Common myeloid progenitor, CD34-positive (primary cell): ENCODE measurements at regions not wholly inside any gene's neighbourhood (a gene's known extent, or its start where the extent isn't known, plus 50 kb on each side); places are given as distances from the start of the nearest gene placed in this dataset.
"Not testable (repeated sequence)": the region's sequence is repeated elsewhere in the genome, so short reads cannot be mapped to it uniquely, and the experiment has no call there.

ENCODE experiments used
- CTCF ChIA-PET: fragments of 350-600 bp; sonication (Branson Sonifier 250); formaldehyde crosslinking; loops from one replicate; lab custom pipeline; 2021; ENCODE audit warnings: antibody characterized with exemption; lab: Charles Lee
- POLR2A ChIA-PET: fragments of 350-600 bp; sonication (Branson Sonifier 250); formaldehyde crosslinking; loops from one replicate; lab custom pipeline; 2021; ENCODE audit warnings: antibody characterized with exemption; lab: Charles Lee
- DNase-seq, 3 donors: peaks; one replicate each; pipeline versions ENCODE4 v3.0.0 to v3.0.0-alpha.2; 2013
- H3K27ac ChIP-seq, 2 experiments: 1 replicate in 1 of 2; 2 replicates in 1 of 2; pipeline ENCODE4 v1.7.0; 2013; ENCODE audit warnings: inconsistent platforms in 2 of 2, low read length in 2 of 2, mild to moderate bottlenecking in 2 of 2, low read depth in 1 of 2, moderate library complexity in 1 of 2; ENCODE audit not compliant: severe bottlenecking in 2 of 2, insufficient read depth in 1 of 2, poor library complexity in 1 of 2
- H3K27me3 ChIP-seq, 5 experiments: replicated peaks in 2 of 5; 1 replicate in 3 of 5; 2 replicates in 2 of 5; pipeline versions ENCODE4 v1.6.1 to v1.7.0; 2013; ENCODE audit warnings: low read length in 4 of 5, mild to moderate bottlenecking in 2 of 5, moderate library complexity in 2 of 5, inconsistent platforms in 1 of 5; ENCODE audit not compliant: insufficient read depth in 5 of 5, control insufficient read depth in 4 of 5
- H3K36me3 ChIP-seq, 4 experiments: 1 replicate in 2 of 4; 2 replicates in 2 of 4; pipeline versions ENCODE4 v1.6.1 to v1.7.0; 2013; ENCODE audit warnings: low read length in 3 of 4, control low read depth in 1 of 4, mild to moderate bottlenecking in 1 of 4; ENCODE audit not compliant: control insufficient read depth in 4 of 4, insufficient read depth in 4 of 4
- H3K4me1 ChIP-seq, 4 experiments: 1 replicate in 3 of 4; 2 replicates in 1 of 4; pipeline versions ENCODE4 v1.6.1 to v1.7.1; 2013; ENCODE audit warnings: low read length in 3 of 4, mild to moderate bottlenecking in 3 of 4, control low read depth in 1 of 4, inconsistent platforms in 1 of 4, moderate library complexity in 1 of 4; ENCODE audit not compliant: control insufficient read depth in 4 of 4, insufficient read depth in 4 of 4; ENCODE audit errors: control extremely low read depth in 1 of 4
- H3K4me3 ChIP-seq, 7 experiments: 1 replicate in 4 of 7; 2 replicates in 3 of 7; pipeline versions ENCODE4 v1.5.1 to v1.7.0; 2013; ENCODE audit warnings: mild to moderate bottlenecking in 7 of 7, low read length in 6 of 7, moderate library complexity in 6 of 7, inconsistent platforms in 2 of 7, low read depth in 2 of 7, control low read depth in 1 of 7; ENCODE audit not compliant: insufficient read depth in 4 of 7, control insufficient read depth in 1 of 7; ENCODE audit errors: extremely low read depth in 1 of 7
- H3K9me3 ChIP-seq, 5 experiments: 1 replicate in 4 of 5; 2 replicates in 1 of 5; pipeline versions ENCODE4 v1.6.1 to v1.7.1; 2013; ENCODE audit warnings: low read length in 4 of 5, mild to moderate bottlenecking in 2 of 5, inconsistent platforms in 1 of 5, low read depth in 1 of 5, moderate library complexity in 1 of 5; ENCODE audit not compliant: control insufficient read depth in 4 of 5, insufficient read depth in 2 of 5; ENCODE audit errors: control extremely low read depth in 1 of 5
- WGBS: methylation state at CpG from one replicate; pipeline ENCODE4 v1.1.5; 2013; ENCODE audit not compliant: insufficient coverage; 5-methylcytosine and 5-hydroxymethylcytosine counted together

- POLR2A ChIA-PET, result no interaction called here
- Histone ChIP-seq H3K36me3 (no peaks in the 10 kb centered on the region), H3K4me3 (no peak overlapping the region), H3K27me3 (no peaks in the 10 kb centered on the region), H3K9me3 (no peaks in the 10 kb centered on the region), H3K27ac (no peak overlapping the region), H3K4me1 (no peaks in the 10 kb centered on the region)
- 94% methylated on average over 2 of the region's 2 CpGs for WGBS
- CTCF ChIA-PET, result no interaction called here
- no peak for DNase-seq
Measured at GRCh38 chr4:131721883-131722282, 1427.2 kb upstream of the PCDH10 start.

GRCh38 chr4:131723069-131723468 is 1426.0 kb upstream of the PCDH10 start:
- H3K4me1 ChIP-seq, H3K4me3 ChIP-seq, H3K36me3 ChIP-seq, H3K27ac ChIP-seq, H3K27me3 ChIP-seq, CTCF ChIA-PET, POLR2A ChIA-PET, H3K9me3 ChIP-seq, DNase-seq: not testable (repeated sequence)
- WGBS, result no CpG with 5 or more reads among the region's 24 CpGs

DNA sequence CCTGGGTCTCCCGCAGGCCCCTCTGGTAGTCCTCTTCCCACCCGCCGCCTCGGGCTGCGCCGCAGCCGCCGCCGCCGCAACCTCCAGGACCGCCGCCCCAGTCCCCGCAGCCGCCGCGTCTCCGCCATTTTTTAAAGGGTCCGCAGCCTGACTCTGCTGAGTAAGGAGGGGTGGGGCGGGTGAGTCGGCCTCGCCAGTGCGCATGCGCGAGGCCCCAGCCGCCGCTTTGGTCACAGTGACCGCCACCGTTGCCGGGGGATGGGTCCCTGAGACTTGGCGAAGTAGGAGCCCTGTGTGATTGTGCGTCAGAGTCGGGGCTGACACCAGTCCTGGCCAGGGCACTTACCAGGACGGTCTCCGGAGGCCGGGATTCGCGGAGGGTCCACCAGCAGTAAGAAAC is 1424.2 kb upstream of the PCDH10 start:
- DNase-seq, result peak; percentile 63 to 72 (median 69)

DNA sequence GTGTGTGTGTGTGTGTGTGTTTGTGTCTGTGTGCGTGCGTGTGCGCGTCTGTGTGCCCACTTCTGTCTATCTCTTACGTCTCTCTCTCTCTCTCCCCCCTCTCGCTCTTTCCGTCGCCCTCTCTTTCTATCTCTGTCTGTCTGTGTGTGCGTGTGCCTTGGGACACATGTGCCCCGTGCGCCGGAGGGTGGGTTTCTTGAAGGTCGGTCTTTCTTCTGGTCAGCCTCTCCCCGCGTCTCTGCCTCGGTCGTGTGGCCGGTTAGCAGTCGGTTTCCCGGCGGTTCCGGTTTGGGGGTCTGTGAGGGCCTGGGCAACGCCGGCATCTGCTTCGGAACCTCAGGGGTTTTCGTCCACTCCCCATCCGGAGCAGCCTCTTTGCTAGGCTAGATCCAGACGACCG is 1423.6 kb upstream of the PCDH10 start:
- H3K27ac ChIP-seq, CTCF ChIA-PET, H3K4me1 ChIP-seq, H3K9me3 ChIP-seq, H3K36me3 ChIP-seq, DNase-seq, H3K4me3 ChIP-seq, H3K27me3 ChIP-seq, POLR2A ChIA-PET: not testable (repeated sequence)
- 86% methylated on average over 8 of the region's 29 CpGs for WGBS

More for the DNA sequence above, 1424.2 kb upstream of the PCDH10 start:
- H3K4me3 ChIP-seq, result peak overlapping the region in 2 of 7 experiments; percentile 38 to 64
- H3K27ac ChIP-seq, H3K36me3 ChIP-seq, H3K4me1 ChIP-seq, POLR2A ChIA-PET, H3K9me3 ChIP-seq, CTCF ChIA-PET, H3K27me3 ChIP-seq: not testable (repeated sequence)
- WGBS, result no CpG with 5 or more reads among the region's 37 CpGs

DNA sequence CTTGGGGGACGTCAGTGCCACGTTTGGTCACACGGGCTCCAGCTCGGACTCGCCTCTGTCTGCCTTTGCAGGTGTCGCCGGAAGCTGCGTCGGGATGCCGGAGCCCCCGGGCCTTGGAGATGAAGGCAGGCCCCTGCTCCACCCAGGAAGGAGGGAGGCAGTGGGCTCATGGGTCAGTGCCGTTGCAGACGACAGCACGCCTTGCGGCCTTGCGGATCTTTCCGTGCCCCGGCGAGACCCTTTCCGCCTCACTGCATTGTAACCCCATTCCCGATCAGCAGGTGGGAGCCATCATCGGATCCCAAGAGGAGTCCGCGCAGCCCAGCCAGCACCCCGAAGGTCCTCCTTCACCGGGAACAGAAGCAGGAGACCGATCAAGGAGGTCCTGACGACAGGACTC is 1422.2 kb upstream of the PCDH10 start:
- WGBS, result no CpG with 5 or more reads among the region's 28 CpGs

GRCh38 chr4:131727418-131727817 is 1421.7 kb upstream of the PCDH10 start:
- H3K36me3 ChIP-seq, POLR2A ChIA-PET, H3K27me3 ChIP-seq, H3K27ac ChIP-seq, CTCF ChIA-PET, H3K4me3 ChIP-seq, H3K9me3 ChIP-seq, DNase-seq, H3K4me1 ChIP-seq: not testable (repeated sequence)
- WGBS, result 98% methylated on average over 16 of the region's 40 CpGs

More for the DNA sequence above, 1422.2 kb upstream of the PCDH10 start:
- CTCF ChIA-PET, H3K4me3 ChIP-seq, H3K4me1 ChIP-seq, DNase-seq, H3K36me3 ChIP-seq, POLR2A ChIA-PET, H3K9me3 ChIP-seq, H3K27ac ChIP-seq, H3K27me3 ChIP-seq: not testable (repeated sequence)

DNA sequence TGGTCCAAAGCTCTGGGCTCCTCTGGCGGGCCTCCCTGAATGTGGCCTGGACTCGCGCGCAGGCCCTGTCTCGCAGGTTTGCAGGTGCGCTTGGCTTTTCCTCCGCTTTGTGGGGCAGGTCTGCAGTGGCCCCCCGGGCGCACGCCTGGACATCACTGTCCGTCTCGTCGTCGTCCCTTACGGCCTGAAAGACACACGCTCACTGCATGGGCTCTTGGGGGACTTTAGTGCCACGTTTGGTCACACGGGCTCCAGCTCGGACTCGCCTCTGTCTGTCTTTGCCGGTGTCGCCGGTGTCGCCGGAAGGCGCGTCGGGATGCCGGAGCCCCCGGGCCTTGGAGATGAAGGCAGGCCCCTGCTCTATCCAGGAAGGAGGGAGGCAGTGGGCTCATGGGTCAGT is 1419.9 kb upstream of the PCDH10 start:
- H3K4me1 ChIP-seq, H3K27ac ChIP-seq, H3K4me3 ChIP-seq, CTCF ChIA-PET, H3K27me3 ChIP-seq, H3K36me3 ChIP-seq, POLR2A ChIA-PET, H3K9me3 ChIP-seq, DNase-seq: not testable (repeated sequence)
- WGBS, result 98% methylated on average over 13 of the region's 30 CpGs
